HEK293 (cell line): ENCODE measurements at regions not wholly inside any gene's neighbourhood (a gene's known extent, or its start where the extent isn't known, plus 50 kb on each side); places are given as distances from the start of the nearest gene placed in this dataset.

ENCODE experiments used
- CTCF ChIA-PET: fragments of 350-600 bp; formaldehyde crosslinking; extraction: SDS; loops from one replicate; lab custom pipeline; 2021; ENCODE audit warnings: antibody characterized with exemption; lab: Yijun Ruan, JAX
- POLR2A ChIA-PET: fragments of 300-600 bp; formaldehyde crosslinking; extraction: SDS; loops from one replicate; lab custom pipeline; 2020; ENCODE audit warnings: antibody characterized with exemption, inconsistent platforms; lab: Yijun Ruan, JAX
- H3K27ac ChIP-seq: fragments of 200-500 bp; sonication (Bioruptor generic); 2 replicates; pipeline ENCODE4 v1.5.1; 2014; ENCODE audit warnings: low read depth, low read length, control low read depth, inconsistent platforms; ENCODE audit errors: extremely low read depth
- H3K36me3 ChIP-seq, 2 experiments: fragments of 200-500 bp in 1 of 2; sonication (Bioruptor generic) in 1 of 2; 1 replicate in 1 of 2; 2 replicates in 1 of 2; pipeline ENCODE4 v1.5.1; 2014 to 2017; ENCODE audit warnings: inconsistent platforms in 2 of 2, low read length in 2 of 2; ENCODE audit not compliant: control insufficient read depth in 2 of 2, insufficient read depth in 1 of 2
- H3K4me1 ChIP-seq: fragments of 200-500 bp; sonication (Bioruptor generic); 2 replicates; pipeline ENCODE4 v1.5.1; 2014; ENCODE audit warnings: mild to moderate bottlenecking, low read length, inconsistent platforms; ENCODE audit not compliant: control insufficient read depth, insufficient read depth
- H3K4me3 ChIP-seq: 2 replicates; pipeline ENCODE4 v1.5.1; 2011; ENCODE audit warnings: low read depth, mild to moderate bottlenecking, control low read depth, low read length, moderate library complexity
- H3K9me3 ChIP-seq: fragments of 200-500 bp; sonication (Bioruptor generic); 2 replicates; pipeline ENCODE4 v1.5.1; 2014; ENCODE audit warnings: low read depth, low read length, inconsistent platforms; ENCODE audit not compliant: control insufficient read depth, insufficient read depth
- GLIS2 ChIP-seq: fragments of 450-650 bp; formaldehyde crosslinking; IDR thresholded peaks from 2 replicates; pipeline ENCODE4 v1.5.1; 2016; ENCODE audit warnings: missing biosample characterization, missing genetic modification characterization
- IKZF3 ChIP-seq: fragments of 450-650 bp; IDR thresholded peaks from 2 replicates; pipeline ENCODE4 v1.5.0; 2018; ENCODE audit warnings: missing biosample characterization, mild to moderate bottlenecking, missing genetic modification characterization, moderate library complexity
- KLF9 ChIP-seq: fragments of 450-650 bp; formaldehyde crosslinking; IDR thresholded peaks from 2 replicates; pipeline ENCODE4 v1.5.1; 2016; ENCODE audit warnings: missing biosample characterization, missing genetic modification characterization, low read depth
- MYNN ChIP-seq: fragments of 450-650 bp; formaldehyde crosslinking; IDR thresholded peaks from 2 replicates; pipeline ENCODE4 v1.5.1; 2016; ENCODE audit warnings: missing biosample characterization, missing genetic modification characterization, borderline replicate concordance
- SP3 ChIP-seq: fragments of 450-650 bp; formaldehyde crosslinking; IDR thresholded peaks from 2 replicates; pipeline ENCODE4 v1.5.1; 2016; ENCODE audit warnings: missing biosample characterization, missing genetic modification characterization
- ZBTB48 ChIP-seq: fragments of 450-650 bp; formaldehyde crosslinking; IDR thresholded peaks from 2 replicates; pipeline ENCODE4 v1.5.1; 2016; ENCODE audit warnings: missing biosample characterization, missing genetic modification characterization
- ZFP41 ChIP-seq: fragments of 450-650 bp; formaldehyde crosslinking; IDR thresholded peaks from 2 replicates; pipeline ENCODE4 v1.5.1; 2016; ENCODE audit warnings: missing biosample characterization, missing genetic modification characterization, borderline replicate concordance
- ZNF121 ChIP-seq: fragments of 450-650 bp; formaldehyde crosslinking; IDR thresholded peaks from 2 replicates; pipeline ENCODE4 v1.5.1; 2016; ENCODE audit warnings: missing biosample characterization, missing genetic modification characterization
- ZNF239 ChIP-seq: fragments of 450-650 bp; formaldehyde crosslinking; IDR thresholded peaks from 2 replicates; pipeline ENCODE4 v1.5.1; 2016; ENCODE audit warnings: missing biosample characterization, missing genetic modification characterization
- ZNF248 ChIP-seq: fragments of 450-650 bp; formaldehyde crosslinking; IDR thresholded peaks from 2 replicates; pipeline ENCODE4 v1.5.1; 2017; ENCODE audit warnings: missing biosample characterization, missing genetic modification characterization
- ZNF292 ChIP-seq: fragments of 450-650 bp; formaldehyde crosslinking; IDR thresholded peaks from 2 replicates; pipeline ENCODE4 v1.5.1; 2016; ENCODE audit warnings: low read depth, missing biosample characterization, missing genetic modification characterization, borderline replicate concordance
- ZNF37A ChIP-seq: fragments of 450-650 bp; IDR thresholded peaks from 2 replicates; pipeline ENCODE4 v1.5.1; 2018; ENCODE audit warnings: missing biosample characterization, missing genetic modification characterization
- ZNF426 ChIP-seq: fragments of 450-650 bp; formaldehyde crosslinking; IDR thresholded peaks from 2 replicates; pipeline ENCODE4 v1.5.1; 2017; ENCODE audit warnings: missing biosample characterization, missing genetic modification characterization, mild to moderate bottlenecking, inconsistent platforms, moderate library complexity
- ZNF560 ChIP-seq: fragments of 450-650 bp; formaldehyde crosslinking; IDR thresholded peaks from 2 replicates; pipeline ENCODE4 v1.5.1; 2017; ENCODE audit warnings: missing biosample characterization, missing genetic modification characterization, borderline replicate concordance
- ZNF600 ChIP-seq: fragments of 450-650 bp; formaldehyde crosslinking; IDR thresholded peaks from 2 replicates; pipeline ENCODE4 v1.5.1; 2016; ENCODE audit warnings: missing biosample characterization, missing genetic modification characterization
- ZNF610 ChIP-seq: fragments of 450-650 bp; formaldehyde crosslinking; IDR thresholded peaks from 2 replicates; pipeline ENCODE4 v1.5.1; 2016; ENCODE audit warnings: missing biosample characterization, missing genetic modification characterization, borderline replicate concordance
- ZNF670 ChIP-seq: fragments of 450-650 bp; formaldehyde crosslinking; IDR thresholded peaks from 2 replicates; pipeline ENCODE4 v1.5.1; 2016; ENCODE audit warnings: missing biosample characterization, missing genetic modification characterization, low read depth
- ZNF701 ChIP-seq: fragments of 450-650 bp; formaldehyde crosslinking; IDR thresholded peaks from 2 replicates; pipeline ENCODE4 v1.5.1; 2016; ENCODE audit warnings: missing biosample characterization, missing genetic modification characterization
- TF ChIP-seq, protein P1 (sequence below): fragments of 450-650 bp; formaldehyde crosslinking; IDR thresholded peaks from 2 replicates; pipeline ENCODE4 v1.5.1; 2016; ENCODE audit warnings: missing biosample characterization, missing genetic modification characterization
- TF ChIP-seq, protein P2 (sequence below): fragments of 450-650 bp; formaldehyde crosslinking; IDR thresholded peaks from 2 replicates; pipeline ENCODE4 v1.5.1; 2016; ENCODE audit warnings: missing biosample characterization, missing genetic modification characterization
- TF ChIP-seq, protein P3 (sequence below): fragments of 450-650 bp; formaldehyde crosslinking; IDR thresholded peaks from 2 replicates; pipeline ENCODE4 v1.5.1; 2016; ENCODE audit warnings: missing biosample characterization, missing genetic modification characterization
- TF ChIP-seq, protein P4 (sequence below): fragments of 450-650 bp; IDR thresholded peaks from 2 replicates; pipeline ENCODE4 v1.5.1; 2018; ENCODE audit warnings: missing biosample characterization, mild to moderate bottlenecking, missing genetic modification characterization
- TF ChIP-seq, protein P5 (sequence below): fragments of 450-650 bp; formaldehyde crosslinking; IDR thresholded peaks from 2 replicates; pipeline ENCODE4 v1.5.1; 2016; ENCODE audit warnings: missing biosample characterization, missing genetic modification characterization

DNA sequence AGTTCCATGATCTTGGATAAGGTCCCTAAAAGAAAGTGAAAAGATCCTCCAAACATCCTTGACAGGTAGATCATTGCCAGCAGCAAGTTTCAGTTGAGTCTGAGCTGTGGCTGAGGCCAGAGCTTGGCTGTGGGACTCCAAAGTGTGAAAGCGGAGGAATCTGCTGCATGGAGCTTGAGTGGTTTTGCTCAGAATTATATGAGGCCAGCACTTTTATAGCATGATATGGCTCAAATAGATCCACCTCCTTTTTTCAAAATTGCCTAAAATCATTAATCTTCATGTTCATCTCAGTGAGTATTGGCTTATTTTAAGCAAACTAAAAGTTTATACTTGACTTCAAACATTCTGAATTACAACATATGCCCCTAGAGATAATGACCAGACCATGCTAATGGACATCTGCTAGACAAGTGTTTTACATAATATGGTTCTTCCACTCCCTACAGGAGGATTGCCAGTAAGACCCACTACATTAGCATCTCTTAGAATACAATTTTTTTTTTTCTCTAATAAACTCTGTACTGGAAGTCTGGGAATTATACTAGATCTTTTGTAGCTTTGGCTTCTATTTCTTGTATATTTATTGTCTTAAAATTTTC is 368.1 kb downstream of the ZPLD1 start:
- H3K27ac ChIP-seq = no peak overlapping the region
- POLR2A ChIA-PET = no interaction called here
- no peaks in the 10 kb centered on the region for H3K9me3 ChIP-seq
- H3K4me3 ChIP-seq = no peak overlapping the region
- no peaks in the 10 kb centered on the region for H3K36me3 ChIP-seq
- CTCF ChIA-PET = interaction anchor here (1.0 kb wide), 1 partner anchor 129 kb away, joined by 3 read pairs; no protein-coding TSS in a partner anchor
- H3K4me1 ChIP-seq = no peaks in the 10 kb centered on the region
- TF ChIP-seq ZNF610 (tag by site-specific recombination) (no peak), ZNF701 (tag by site-specific recombination) (no peak), KLF9 (tag by site-specific recombination) (no peak)

DNA sequence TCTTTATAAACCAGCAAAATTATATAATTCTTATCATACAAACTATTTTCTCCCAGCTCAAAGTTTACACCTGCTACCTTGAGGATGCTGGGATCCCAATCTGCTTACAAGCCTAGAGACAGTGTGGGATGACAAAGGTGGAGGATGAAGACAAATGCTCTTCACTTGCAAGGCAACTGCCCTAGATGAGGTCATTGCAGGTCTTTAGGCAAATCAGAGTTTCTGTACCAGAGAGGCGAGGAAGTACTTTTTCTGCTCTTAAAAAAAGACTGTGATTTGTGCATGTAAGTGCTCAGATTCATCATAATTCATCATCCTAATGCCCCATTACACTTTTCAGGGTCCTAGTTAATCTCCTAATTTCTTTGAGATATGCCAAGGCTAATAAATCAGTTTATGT is 376.1 kb downstream of the ZPLD1 start:
- CTCF ChIA-PET = no interaction called here
- TF ChIP-seq IKZF3 (tag by site-specific recombination) (no peak), SP3 (tag by site-specific recombination) (no peak), ZNF37A (tag by site-specific recombination) (no peak)
- TF ChIP-seq, protein P1, sequence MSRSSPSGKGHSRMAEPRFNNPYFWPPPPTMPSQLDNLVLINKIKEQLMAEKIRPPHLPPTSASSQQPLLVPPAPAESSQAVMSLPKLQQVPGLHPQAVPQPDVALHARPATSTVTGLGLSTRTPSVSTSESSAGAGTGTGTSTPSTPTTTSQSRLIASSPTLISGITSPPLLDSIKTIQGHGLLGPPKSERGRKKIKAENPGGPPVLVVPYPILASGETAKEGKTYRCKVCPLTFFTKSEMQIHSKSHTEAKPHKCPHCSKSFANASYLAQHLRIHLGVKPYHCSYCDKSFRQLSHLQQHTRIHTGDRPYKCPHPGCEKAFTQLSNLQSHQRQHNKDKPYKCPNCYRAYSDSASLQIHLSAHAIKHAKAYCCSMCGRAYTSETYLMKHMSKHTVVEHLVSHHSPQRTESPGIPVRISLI (tag by site-specific recombination) = no peak
- TF ChIP-seq, all 188 proteins: peak for 0
- H3K4me3 ChIP-seq = no peak overlapping the region
- H3K36me3 ChIP-seq = no peaks in the 10 kb centered on the region
- H3K4me1 ChIP-seq = no peaks in the 10 kb centered on the region
- POLR2A ChIA-PET = no interaction called here
- no peaks in the 10 kb centered on the region for H3K9me3 ChIP-seq
- no peak overlapping the region for H3K27ac ChIP-seq

DNA sequence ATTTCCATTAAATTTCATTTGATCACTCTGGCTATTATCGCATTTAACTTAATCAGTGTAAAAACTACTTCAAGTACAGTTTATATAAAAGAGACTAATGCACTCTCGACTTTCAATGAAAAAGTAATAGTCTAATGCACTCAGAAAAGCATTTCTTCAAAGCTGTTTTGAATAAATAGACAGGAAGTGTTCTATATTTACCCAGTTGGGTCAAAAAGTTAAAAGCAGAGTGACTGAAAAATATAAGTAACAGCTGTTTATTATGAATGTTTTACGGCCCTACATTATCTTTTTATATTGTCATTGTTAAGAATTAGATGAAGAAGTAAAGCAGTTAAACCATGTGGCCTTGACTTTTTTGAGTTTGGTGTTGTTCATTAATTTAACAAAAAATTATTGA is 391.8 kb downstream of the ZPLD1 start:
- Histone ChIP-seq H3K27ac (no peak overlapping the region), H3K9me3 (no peaks in the 10 kb centered on the region), H3K4me3 (no peak overlapping the region), H3K36me3 (no peaks in the 10 kb centered on the region), H3K4me1 (no peaks in the 10 kb centered on the region)
- POLR2A ChIA-PET = no interaction called here
- CTCF ChIA-PET = no interaction called here
- TF ChIP-seq, protein P2, sequence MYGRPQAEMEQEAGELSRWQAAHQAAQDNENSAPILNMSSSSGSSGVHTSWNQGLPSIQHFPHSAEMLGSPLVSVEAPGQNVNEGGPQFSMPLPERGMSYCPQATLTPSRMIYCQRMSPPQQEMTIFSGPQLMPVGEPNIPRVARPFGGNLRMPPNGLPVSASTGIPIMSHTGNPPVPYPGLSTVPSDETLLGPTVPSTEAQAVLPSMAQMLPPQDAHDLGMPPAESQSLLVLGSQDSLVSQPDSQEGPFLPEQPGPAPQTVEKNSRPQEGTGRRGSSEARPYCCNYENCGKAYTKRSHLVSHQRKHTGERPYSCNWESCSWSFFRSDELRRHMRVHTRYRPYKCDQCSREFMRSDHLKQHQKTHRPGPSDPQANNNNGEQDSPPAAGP = no peak
- TF ChIP-seq ZFP41 (tag by site-specific recombination) = no peak
- TF ChIP-seq SP3 (tag by site-specific recombination) = no peak
- TF ChIP-seq ZNF426 = no peak
- TF ChIP-seq ZNF670 = no peak
- TF ChIP-seq ZNF121 (tag by site-specific recombination) = no peak
- TF ChIP-seq, protein P3, sequence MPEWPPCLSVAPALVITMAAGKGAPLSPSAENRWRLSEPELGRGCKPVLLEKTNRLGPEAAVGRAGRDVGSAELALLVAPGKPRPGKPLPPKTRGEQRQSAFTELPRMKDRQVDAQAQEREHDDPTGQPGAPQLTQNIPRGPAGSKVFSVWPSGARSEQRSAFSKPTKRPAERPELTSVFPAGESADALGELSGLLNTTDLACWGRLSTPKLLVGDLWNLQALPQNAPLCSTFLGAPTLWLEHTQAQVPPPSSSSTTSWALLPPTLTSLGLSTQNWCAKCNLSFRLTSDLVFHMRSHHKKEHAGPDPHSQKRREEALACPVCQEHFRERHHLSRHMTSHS (tag by site-specific recombination) = no peak
- TF ChIP-seq ZNF600 (tag by site-specific recombination) = no peak
- no peak for TF ChIP-seq ZNF239 (tag by site-specific recombination)
- TF ChIP-seq ZNF248 = no peak
- TF ChIP-seq MYNN = no peak
- no peak for TF ChIP-seq ZNF560 (tag by site-specific recombination)
- no peak for TF ChIP-seq GLIS2 (tag by site-specific recombination)
- TF ChIP-seq ZBTB48 (tag by site-specific recombination) = no peak
- TF ChIP-seq ZNF292 (tag by site-specific recombination) = no peak
- TF ChIP-seq, protein P4, sequence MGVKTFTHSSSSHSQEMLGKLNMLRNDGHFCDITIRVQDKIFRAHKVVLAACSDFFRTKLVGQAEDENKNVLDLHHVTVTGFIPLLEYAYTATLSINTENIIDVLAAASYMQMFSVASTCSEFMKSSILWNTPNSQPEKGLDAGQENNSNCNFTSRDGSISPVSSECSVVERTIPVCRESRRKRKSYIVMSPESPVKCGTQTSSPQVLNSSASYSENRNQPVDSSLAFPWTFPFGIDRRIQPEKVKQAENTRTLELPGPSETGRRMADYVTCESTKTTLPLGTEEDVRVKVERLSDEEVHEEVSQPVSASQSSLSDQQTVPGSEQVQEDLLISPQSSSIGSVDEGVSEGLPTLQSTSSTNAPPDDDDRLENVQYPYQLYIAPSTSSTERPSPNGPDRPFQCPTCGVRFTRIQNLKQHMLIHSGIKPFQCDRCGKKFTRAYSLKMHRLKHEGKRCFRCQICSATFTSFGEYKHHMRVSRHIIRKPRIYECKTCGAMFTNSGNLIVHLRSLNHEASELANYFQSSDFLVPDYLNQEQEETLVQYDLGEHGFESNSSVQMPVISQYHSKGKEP (tag by site-specific recombination) = no peak
- TF ChIP-seq, protein P5, sequence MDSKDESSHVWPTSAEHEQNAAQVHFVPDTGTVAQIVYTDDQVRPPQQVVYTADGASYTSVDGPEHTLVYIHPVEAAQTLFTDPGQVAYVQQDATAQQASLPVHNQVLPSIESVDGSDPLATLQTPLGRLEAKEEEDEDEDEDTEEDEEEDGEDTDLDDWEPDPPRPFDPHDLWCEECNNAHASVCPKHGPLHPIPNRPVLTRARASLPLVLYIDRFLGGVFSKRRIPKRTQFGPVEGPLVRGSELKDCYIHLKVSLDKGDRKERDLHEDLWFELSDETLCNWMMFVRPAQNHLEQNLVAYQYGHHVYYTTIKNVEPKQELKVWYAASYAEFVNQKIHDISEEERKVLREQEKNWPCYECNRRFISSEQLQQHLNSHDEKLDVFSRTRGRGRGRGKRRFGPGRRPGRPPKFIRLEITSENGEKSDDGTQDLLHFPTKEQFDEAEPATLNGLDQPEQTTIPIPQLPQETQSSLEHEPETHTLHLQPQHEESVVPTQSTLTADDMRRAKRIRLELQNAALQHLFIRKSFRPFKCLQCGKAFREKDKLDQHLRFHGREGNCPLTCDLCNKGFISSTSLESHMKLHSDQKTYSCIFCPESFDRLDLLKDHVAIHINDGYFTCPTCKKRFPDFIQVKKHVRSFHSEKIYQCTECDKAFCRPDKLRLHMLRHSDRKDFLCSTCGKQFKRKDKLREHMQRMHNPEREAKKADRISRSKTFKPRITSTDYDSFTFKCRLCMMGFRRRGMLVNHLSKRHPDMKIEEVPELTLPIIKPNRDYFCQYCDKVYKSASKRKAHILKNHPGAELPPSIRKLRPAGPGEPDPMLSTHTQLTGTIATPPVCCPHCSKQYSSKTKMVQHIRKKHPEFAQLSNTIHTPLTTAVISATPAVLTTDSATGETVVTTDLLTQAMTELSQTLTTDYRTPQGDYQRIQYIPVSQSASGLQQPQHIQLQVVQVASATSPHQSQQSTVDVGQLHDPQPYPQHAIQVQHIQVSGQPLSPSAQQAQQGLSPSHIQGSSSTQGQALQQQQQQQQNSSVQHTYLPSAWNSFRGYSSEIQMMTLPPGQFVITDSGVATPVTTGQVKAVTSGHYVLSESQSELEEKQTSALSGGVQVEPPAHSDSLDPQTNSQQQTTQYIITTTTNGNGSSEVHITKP (tag by site-specific recombination) = no peak
